Natural killer cell (primary cell): ENCODE measurements at regions not wholly inside any gene's neighbourhood (a gene's known extent, or its start where the extent isn't known, plus 50 kb on each side); places are given as distances from the start of the nearest gene placed in this dataset.

ENCODE experiments used
- ATAC-seq, 3 donors: fragments of 150-1000 bp in 2 of 3; fragments of 200-7000 bp in 1 of 3; cut with Tn5 transposase; 1 replicate in 1 of 3; 2 replicates in 2 of 3; pipeline ENCODE4 v1.10.0; 2021; ENCODE audit warnings: mild to moderate bottlenecking in 2 of 3, moderate library complexity in 2 of 3
- DNase-seq, 2 donors: peaks; one replicate each; pipeline versions ENCODE4 v3.0.0 to v3.0.0-alpha.2; 2013 to 2021; ENCODE audit warnings: mixed read lengths in 1 of 2
- H3K27ac ChIP-seq: one replicate; pipeline ENCODE4 v1.5.1; 2013; ENCODE audit warnings: mild to moderate bottlenecking, low read length
- H3K27me3 ChIP-seq: one replicate; pipeline ENCODE4 v1.6.1; 2013; ENCODE audit warnings: low read length; ENCODE audit not compliant: control insufficient read depth, insufficient read depth
- H3K36me3 ChIP-seq: one replicate; pipeline ENCODE4 v1.6.1; 2013; ENCODE audit warnings: low read length; ENCODE audit not compliant: control insufficient read depth, insufficient read depth
- H3K4me1 ChIP-seq: one replicate; pipeline ENCODE4 v1.6.1; 2013; ENCODE audit warnings: low read length; ENCODE audit not compliant: control insufficient read depth, insufficient read depth
- H3K4me3 ChIP-seq: one replicate; pipeline ENCODE4 v1.5.1; 2013; ENCODE audit warnings: low read length
- H3K9me3 ChIP-seq: one replicate; pipeline ENCODE4 v1.6.1; 2013; ENCODE audit warnings: low read length; ENCODE audit not compliant: control insufficient read depth, insufficient read depth
- H3K27ac Mint-ChIP-seq, 2 donors: one replicate each; pipeline ENCODE4 v1.8.0; 2022; ENCODE audit warnings: mild to moderate bottlenecking in 2 of 2, mixed read lengths in 2 of 2, moderate library complexity in 1 of 2
- H3K27me3 Mint-ChIP-seq, 2 donors: one replicate each; pipeline ENCODE4 v1.8.0; 2022; ENCODE audit warnings: low read depth in 2 of 2, mixed read lengths in 2 of 2
- H3K36me3 Mint-ChIP-seq: one replicate; pipeline ENCODE4 v1.8.0; 2022; ENCODE audit warnings: mixed read lengths
- H3K4me1 Mint-ChIP-seq, 2 donors: one replicate each; pipeline ENCODE4 v1.8.0; 2022; ENCODE audit warnings: mixed read lengths in 2 of 2
- H3K4me3 Mint-ChIP-seq: one replicate; pipeline ENCODE4 v1.8.0; 2022; ENCODE audit warnings: mild to moderate bottlenecking, moderate library complexity, mixed read lengths
- H3K9me3 Mint-ChIP-seq, 2 donors: one replicate each; pipeline ENCODE4 v1.8.0; 2022; ENCODE audit warnings: mixed read lengths in 2 of 2
- CTCF ChIP-seq: fragments of 200-600 bp; IDR thresholded peaks from one replicate; pipeline ENCODE4 v1.8.0; 2022; ENCODE audit warnings: antibody characterized with exemption
- WGBS: methylation state at CpG from one replicate; pipeline ENCODE4 v1.1.7; 2013; ENCODE audit warnings: missing lambda C conversion rate; ENCODE audit not compliant: insufficient coverage; 5-methylcytosine and 5-hydroxymethylcytosine counted together
- intact Hi-C: fragments of 100-400 bp; cut with micrococcal nuclease; formaldehyde crosslinking; loops from one replicate; pipeline ENCODE4 v1.14.2; 2022

GRCh38 chr1:221944247-221944870, 202.5 kb upstream of the DUSP10 start:
- H3K27me3 ChIP-seq: no peaks in the 10 kb centered on the region
- H3K4me3 Mint-ChIP-seq: no peak overlapping the region
- intact Hi-C loops: no loop called here
- H3K27me3 Mint-ChIP-seq: peaks cover 0 to 5% of the 10 kb centered on the region in 2 donors
- peaks cover 6% of the 10 kb centered on the region for H3K36me3 Mint-ChIP-seq
- WGBS: 100% methylated on average over 1 of the region's 3 CpGs
- no peak overlapping the region for H3K27ac ChIP-seq
- H3K4me1 Mint-ChIP-seq: no peaks in the 10 kb centered on the region
- DNase-seq (no peak), ATAC-seq (no peak)
- no peak overlapping the region for H3K4me3 ChIP-seq
- no peak for TF ChIP-seq CTCF
- H3K9me3 ChIP-seq: peaks cover 5% of the 10 kb centered on the region
- H3K9me3 Mint-ChIP-seq: peaks cover 6 to 10% of the 10 kb centered on the region in 2 donors
- H3K27ac Mint-ChIP-seq: no peak overlapping the region
- no peaks in the 10 kb centered on the region for H3K4me1 ChIP-seq
- no peaks in the 10 kb centered on the region for H3K36me3 ChIP-seq

- Mint-ChIP-seq H3K27me3 (no peaks in the 10 kb centered on the region), H3K4me3 (no peak overlapping the region), H3K27ac (no peak overlapping the region), H3K36me3 (peaks cover 6% of the 10 kb centered on the region), H3K9me3 (peaks cover 6 to 10% of the 10 kb centered on the region in 2 donors), H3K4me1 (no peaks in the 10 kb centered on the region)
- H3K36me3 ChIP-seq: no peaks in the 10 kb centered on the region
- no peak overlapping the region for H3K27ac ChIP-seq
- H3K4me1 ChIP-seq: no peaks in the 10 kb centered on the region
- TF ChIP-seq CTCF: no peak
- ATAC-seq: no peak
- DNase-seq: no peak
- H3K9me3 ChIP-seq: no peaks in the 10 kb centered on the region
- H3K27me3 ChIP-seq: no peaks in the 10 kb centered on the region
- WGBS: 54% methylated on average over 1 of the region's 1 CpG
- no peak overlapping the region for H3K4me3 ChIP-seq
- intact Hi-C loops: no loop called here
Observed at GRCh38 chr1:221940631-221941030, 198.7 kb upstream of the DUSP10 start.

- H3K4me1 Mint-ChIP-seq: no peaks in the 10 kb centered on the region
- DNase-seq (no peak), ATAC-seq (peak in 1 of 3 donors; percentile 30)
- Histone ChIP-seq H3K27me3 (no peaks in the 10 kb centered on the region), H3K36me3 (no peaks in the 10 kb centered on the region), H3K4me1 (no peaks in the 10 kb centered on the region), H3K4me3 (no peak overlapping the region), H3K9me3 (no peaks in the 10 kb centered on the region), H3K27ac (no peak overlapping the region)
- H3K36me3 Mint-ChIP-seq: peaks cover under 1% of the 10 kb centered on the region
- TF ChIP-seq CTCF: no peak
- peaks cover 2 to 6% of the 10 kb centered on the region in 2 donors for H3K9me3 Mint-ChIP-seq
- H3K4me3 Mint-ChIP-seq: no peak overlapping the region
- intact Hi-C loops: no loop called here
- no peaks in the 10 kb centered on the region for H3K27me3 Mint-ChIP-seq
- H3K27ac Mint-ChIP-seq: no peak overlapping the region
- WGBS: 43% methylated on average over 2 of the region's 2 CpGs
Observed at GRCh38 chr1:221939607-221940006, 197.7 kb upstream of the DUSP10 start.
